Esophagus muscularis mucosa (tissue), 4 donors: ENCODE measurements at regions not wholly inside any gene's neighbourhood (a gene's known extent, or its start where the extent isn't known, plus 50 kb on each side); places are given as distances from the start of the nearest gene placed in this dataset.

Source experiments
- DNase-seq: peaks from one replicate; pipeline ENCODE4 v3.0.0-alpha.2; 2017; ENCODE audit errors: extremely low spot score
- H3K27ac ChIP-seq, 4 donors: fragments of 200-600 bp; sonication (generic); replicated peaks in 1 of 4; 1 replicate in 3 of 4; 2 replicates in 1 of 4; pipeline ENCODE4 v1.5.1; 2016 to 2019; ENCODE audit warnings: mild to moderate bottlenecking in 1 of 4
- H3K27me3 ChIP-seq, 4 donors: fragments of 200-600 bp; sonication (generic); one replicate each; pipeline versions ENCODE4 v1.5.1 to v1.6.0; 2016 to 2019
- H3K36me3 ChIP-seq, 4 donors: fragments of 200-600 bp; sonication (generic); one replicate each; pipeline ENCODE4 v1.5.1; 2016 to 2019
- H3K4me1 ChIP-seq, 4 donors: fragments of 200-600 bp; sonication (generic); one replicate each; pipeline ENCODE4 v1.5.1; 2016 to 2019
- H3K4me3 ChIP-seq, 4 donors: fragments of 200-600 bp; sonication (generic); 1 replicate in 2 of 4; 2 replicates in 2 of 4; pipeline ENCODE4 v1.5.1; 2016 to 2019; ENCODE audit warnings: mild to moderate bottlenecking in 4 of 4, moderate library complexity in 1 of 4
- H3K9me3 ChIP-seq, 4 donors: fragments of 200-600 bp; sonication (generic); 1 replicate in 3 of 4; 2 replicates in 1 of 4; pipeline ENCODE4 v1.5.1; 2016 to 2019
- EP300 ChIP-seq: sonication (generic); formaldehyde crosslinking; IDR thresholded peaks from one replicate; pipeline ENCODE4 v1.6.1; 2017; ENCODE audit warnings: antibody characterized with exemption
- POLR2A ChIP-seq: fragments of 450-650 bp; IDR thresholded peaks from one replicate; pipeline ENCODE4 v1.6.1; 2017; ENCODE audit warnings: antibody characterized with exemption, moderate library complexity, mild to moderate bottlenecking, low read depth
- POLR2AphosphoS5 ChIP-seq, 2 donors: sonication (generic); formaldehyde crosslinking; IDR thresholded peaks; one replicate each; pipeline ENCODE4 v1.6.1; 2017; ENCODE audit warnings: antibody characterized with exemption in 2 of 2
- WGBS: methylation state at CpG from one replicate; pipeline ENCODE4 v1.1.5; 2018; 5-methylcytosine and 5-hydroxymethylcytosine counted together
- intact Hi-C: fragments of 100-400 bp; cut with DNase I; formaldehyde crosslinking; loops from one replicate; pipeline ENCODE4 v1.15.1; 2023
- TF ChIP-seq, protein P1 (sequence below), 3 experiments: fragments of 200-600 bp in 2 of 3; fragments of 450-650 bp in 1 of 3; sonication (generic) in 2 of 3; IDR thresholded peaks; one replicate each; pipeline ENCODE4 v1.5.1; 2017 to 2019; ENCODE audit warnings: antibody characterized with exemption in 3 of 3, mild to moderate bottlenecking in 2 of 3, moderate library complexity in 1 of 3

DNA sequence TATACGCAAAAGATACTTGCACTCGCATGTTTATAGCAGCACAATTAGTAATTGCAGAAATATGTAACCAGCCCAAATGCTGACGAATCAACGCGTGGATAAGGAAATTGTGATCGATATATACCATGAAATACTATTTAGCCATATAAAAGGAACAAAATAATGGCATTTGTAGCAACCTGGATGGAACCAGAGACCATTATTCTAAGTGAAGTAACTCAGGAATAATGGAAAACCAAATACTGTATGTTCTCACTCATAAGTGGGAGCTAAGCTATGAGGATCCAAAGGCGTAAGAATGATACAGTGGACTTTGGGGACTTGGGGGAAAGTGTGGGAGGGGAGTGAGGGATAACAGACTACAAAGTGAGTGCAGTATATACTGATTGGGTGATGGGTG lies 1008.0 kb upstream of the CRIM1 start:
- H3K27me3 ChIP-seq: no peaks in the 10 kb centered on the region
- TF ChIP-seq, protein P1, sequence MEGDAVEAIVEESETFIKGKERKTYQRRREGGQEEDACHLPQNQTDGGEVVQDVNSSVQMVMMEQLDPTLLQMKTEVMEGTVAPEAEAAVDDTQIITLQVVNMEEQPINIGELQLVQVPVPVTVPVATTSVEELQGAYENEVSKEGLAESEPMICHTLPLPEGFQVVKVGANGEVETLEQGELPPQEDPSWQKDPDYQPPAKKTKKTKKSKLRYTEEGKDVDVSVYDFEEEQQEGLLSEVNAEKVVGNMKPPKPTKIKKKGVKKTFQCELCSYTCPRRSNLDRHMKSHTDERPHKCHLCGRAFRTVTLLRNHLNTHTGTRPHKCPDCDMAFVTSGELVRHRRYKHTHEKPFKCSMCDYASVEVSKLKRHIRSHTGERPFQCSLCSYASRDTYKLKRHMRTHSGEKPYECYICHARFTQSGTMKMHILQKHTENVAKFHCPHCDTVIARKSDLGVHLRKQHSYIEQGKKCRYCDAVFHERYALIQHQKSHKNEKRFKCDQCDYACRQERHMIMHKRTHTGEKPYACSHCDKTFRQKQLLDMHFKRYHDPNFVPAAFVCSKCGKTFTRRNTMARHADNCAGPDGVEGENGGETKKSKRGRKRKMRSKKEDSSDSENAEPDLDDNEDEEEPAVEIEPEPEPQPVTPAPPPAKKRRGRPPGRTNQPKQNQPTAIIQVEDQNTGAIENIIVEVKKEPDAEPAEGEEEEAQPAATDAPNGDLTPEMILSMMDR (IDR thresholded peaks at IDR 0.05): no peak
- TF ChIP-seq POLR2AphosphoS5 (IDR thresholded peaks at IDR 0.05) (no peak), EP300 (no peak), POLR2A (no peak)
- H3K4me3 ChIP-seq: no peak overlapping the region
- WGBS: 92% methylated on average over 7 of the region's 7 CpGs
- intact Hi-C loops: no loop called here
- DNase-seq: no peak
- no peaks in the 10 kb centered on the region for H3K4me1 ChIP-seq
- H3K27ac ChIP-seq: no peak overlapping the region
- no peaks in the 10 kb centered on the region for H3K9me3 ChIP-seq
- no peaks in the 10 kb centered on the region for H3K36me3 ChIP-seq

DNA sequence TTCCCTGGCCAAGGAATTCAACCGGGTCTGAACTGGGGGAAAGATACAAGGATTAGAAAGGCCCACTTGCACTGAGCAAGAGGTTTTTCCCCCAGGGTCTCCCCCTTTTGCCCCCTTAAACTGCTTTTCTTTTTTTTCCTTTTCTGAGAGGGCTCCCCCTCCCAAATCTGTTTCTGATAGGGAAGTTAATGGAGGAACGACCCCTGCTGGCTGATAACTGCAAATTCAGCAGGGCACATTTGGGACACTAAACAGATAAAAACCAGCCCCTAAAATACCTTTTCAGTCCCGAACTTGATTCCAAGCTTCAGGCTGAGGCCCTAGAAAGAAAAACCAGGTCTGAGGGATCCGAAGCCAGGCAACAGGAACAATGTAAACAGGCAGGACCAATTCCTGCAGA lies 1012.4 kb upstream of the CRIM1 start:
- DNase-seq: no peak
- Histone ChIP-seq H3K27me3 (no peaks in the 10 kb centered on the region), H3K36me3 (no peaks in the 10 kb centered on the region), H3K4me3 (no peak overlapping the region), H3K27ac (no peak overlapping the region), H3K4me1 (no peaks in the 10 kb centered on the region), H3K9me3 (peaks cover 0 to 4% (median 0%) of the 10 kb centered on the region in 4 donors)
- WGBS: 72% methylated on average over 4 of the region's 4 CpGs
- intact Hi-C loops: no loop called here
- TF ChIP-seq POLR2AphosphoS5 (IDR thresholded peaks at IDR 0.05): no peak
- TF ChIP-seq EP300: no peak
- TF ChIP-seq POLR2A: no peak
- TF ChIP-seq, protein P1 (IDR thresholded peaks at IDR 0.05): no peak

DNA sequence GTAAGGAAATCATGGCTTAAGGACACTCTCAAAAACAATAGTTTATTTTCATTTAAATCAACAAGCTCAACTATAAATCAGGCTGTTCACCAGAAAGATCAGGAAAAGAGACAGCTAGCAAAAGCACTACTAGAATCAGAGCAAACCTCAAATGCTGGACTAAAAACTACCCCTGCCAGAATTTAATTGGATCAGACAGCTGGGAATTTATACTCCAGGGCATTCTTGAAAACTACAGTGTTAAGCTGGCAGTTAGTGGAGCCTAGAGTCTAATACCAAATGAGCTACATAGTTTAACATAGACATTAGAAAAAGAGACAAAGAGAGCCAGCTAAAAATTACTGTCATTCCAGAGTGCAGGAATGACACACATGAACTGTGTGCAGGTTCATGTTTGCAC lies 1016.4 kb upstream of the CRIM1 start:
- H3K4me1 ChIP-seq: no peaks in the 10 kb centered on the region
- peaks cover 0 to 4% (median 0%) of the 10 kb centered on the region in 4 donors for H3K9me3 ChIP-seq
- H3K27me3 ChIP-seq: no peaks in the 10 kb centered on the region
- no peaks in the 10 kb centered on the region for H3K36me3 ChIP-seq
- no peak overlapping the region for H3K27ac ChIP-seq
- no peak overlapping the region for H3K4me3 ChIP-seq
- intact Hi-C loops: no loop called here
- DNase-seq: no peak
- TF ChIP-seq, protein P1 (IDR thresholded peaks at IDR 0.05): no peak
- TF ChIP-seq POLR2A (no peak), POLR2AphosphoS5 (IDR thresholded peaks at IDR 0.05) (no peak), EP300 (no peak)

DNA sequence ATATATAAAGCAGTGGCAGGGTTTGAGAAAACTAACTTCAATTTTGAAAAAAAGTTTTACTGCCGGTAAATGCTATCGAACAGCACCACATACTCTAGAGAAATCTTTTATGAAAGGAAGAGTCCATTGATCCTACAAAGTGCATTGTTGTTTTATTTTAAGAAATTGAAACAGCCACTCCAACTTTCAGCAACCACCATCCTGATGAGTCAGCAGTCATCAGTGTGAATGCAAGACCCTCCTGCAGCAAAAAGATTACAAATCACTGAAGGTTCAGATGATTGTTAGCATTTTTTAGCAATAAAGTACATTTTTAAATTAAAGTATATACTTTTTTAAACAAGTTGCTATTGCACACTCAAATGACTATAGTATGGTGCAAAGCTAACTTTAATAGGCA lies 1017.7 kb upstream of the CRIM1 start:
- intact Hi-C loops: no loop called here
- H3K4me1 ChIP-seq: no peaks in the 10 kb centered on the region
- H3K4me3 ChIP-seq: no peak overlapping the region
- TF ChIP-seq EP300: no peak
- TF ChIP-seq, protein P1 (IDR thresholded peaks at IDR 0.05): no peak
- no peak for TF ChIP-seq POLR2A
- TF ChIP-seq POLR2AphosphoS5 (IDR thresholded peaks at IDR 0.05): no peak
- no peaks in the 10 kb centered on the region for H3K27me3 ChIP-seq
- WGBS: 96% methylated on average over 2 of the region's 2 CpGs
- DNase-seq: no peak
- H3K27ac ChIP-seq: no peak overlapping the region
- peaks cover 0 to 4% (median 0%) of the 10 kb centered on the region in 4 donors for H3K9me3 ChIP-seq
- H3K36me3 ChIP-seq: no peaks in the 10 kb centered on the region

DNA sequence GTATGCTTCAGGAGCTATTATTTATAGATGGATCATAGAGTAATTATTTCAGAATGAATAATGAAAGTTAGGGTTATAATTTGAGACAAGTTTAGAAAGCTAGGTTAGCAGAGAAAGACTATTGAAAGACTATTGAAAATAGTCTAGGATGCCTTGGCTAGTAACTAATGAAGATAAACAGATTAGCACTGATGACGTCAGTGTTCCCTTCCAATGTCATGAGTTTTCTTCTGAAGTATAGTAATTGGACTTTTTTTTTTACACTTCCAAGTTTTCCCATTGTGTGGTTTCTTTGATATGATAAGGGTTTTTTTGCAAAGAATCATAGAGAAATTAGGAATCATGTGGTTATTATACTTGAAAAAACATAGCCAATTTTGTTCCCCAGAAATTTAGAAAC lies 1041.5 kb upstream of the CRIM1 start:
- H3K27me3 ChIP-seq: no peaks in the 10 kb centered on the region
- no peaks in the 10 kb centered on the region for H3K36me3 ChIP-seq
- H3K4me3 ChIP-seq: no peak overlapping the region
- no peaks in the 10 kb centered on the region for H3K9me3 ChIP-seq
- TF ChIP-seq, protein P1 (IDR thresholded peaks at IDR 0.05): no peak
- TF ChIP-seq EP300: no peak
- peaks cover 0 to 8% (median 0%) of the 10 kb centered on the region in 4 donors for H3K4me1 ChIP-seq
- H3K27ac ChIP-seq: no peak overlapping the region
- DNase-seq: no peak
- 31% methylated on average over 1 of the region's 1 CpG for WGBS
- intact Hi-C loops: no loop called here
